Stimulated activated naive CD4-positive, alpha-beta T cell treated with Interleukin-2 at 50 U/mL for 16 hours (primary cell): ENCODE measurements at regions not wholly inside any gene's neighbourhood (a gene's known extent, or its start where the extent isn't known, plus 50 kb on each side); places are given as distances from the start of the nearest gene placed in this dataset.

Experiments
- DNase-seq: peaks from one replicate; lab custom pipeline; 2025; lab: John Stamatoyannopoulos, UW

DNA sequence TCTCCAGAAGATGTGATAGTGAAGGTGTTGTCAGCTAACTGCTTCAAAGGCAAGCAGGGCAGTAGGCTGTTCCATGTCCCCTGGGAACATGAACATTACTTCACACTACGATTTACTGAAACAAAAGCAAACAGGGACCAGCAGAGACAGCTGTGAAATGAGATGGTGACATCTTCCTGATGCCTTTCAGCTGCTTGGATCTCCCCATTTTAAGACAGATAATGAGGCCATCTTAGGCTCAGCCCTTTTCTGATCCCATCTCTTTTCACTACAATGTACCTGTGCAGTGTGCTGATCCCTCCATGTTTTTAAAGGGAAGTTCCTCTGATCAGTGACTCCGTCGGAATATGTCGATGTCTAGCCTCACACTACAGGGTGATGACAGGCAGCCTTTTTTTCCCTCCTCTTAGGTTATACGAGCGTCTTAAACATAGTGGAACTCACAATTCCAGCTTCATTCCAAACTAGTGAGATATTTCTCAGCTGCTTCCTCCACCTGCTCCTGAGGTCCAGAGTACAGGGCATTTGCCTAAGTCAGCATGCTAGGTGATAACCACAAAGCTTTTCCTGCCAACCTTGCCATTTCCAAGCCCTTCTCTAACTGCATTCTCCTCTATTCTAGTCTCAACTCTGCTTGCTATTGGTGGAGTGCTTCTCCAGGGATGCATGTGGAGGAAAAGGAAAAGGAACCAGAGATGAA, 87.6 kb upstream of the EGLN3 start:
- no peak for DNase-seq

DNA sequence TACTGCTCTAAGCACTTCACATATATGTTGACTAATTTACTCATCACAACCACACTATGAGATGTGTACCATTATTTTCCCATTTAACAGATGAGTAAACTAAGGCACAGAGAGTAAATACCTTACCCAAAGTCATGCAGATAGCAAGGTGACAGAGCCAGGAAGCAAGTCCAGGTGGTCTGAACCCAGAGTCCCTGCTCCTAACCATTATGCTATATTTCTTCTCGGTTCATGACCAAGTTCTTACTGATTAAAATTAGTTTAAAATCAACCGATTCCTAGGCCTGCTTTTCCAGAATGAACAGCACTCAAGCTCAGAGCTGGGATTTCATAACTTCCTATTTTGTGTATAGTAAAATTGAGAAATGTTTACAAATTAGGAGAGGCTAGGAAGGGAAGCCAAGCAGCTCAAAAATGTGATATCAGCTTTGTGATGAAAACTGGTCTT, 85.5 kb upstream of the EGLN3 start:
- DNase-seq = no peak

DNA sequence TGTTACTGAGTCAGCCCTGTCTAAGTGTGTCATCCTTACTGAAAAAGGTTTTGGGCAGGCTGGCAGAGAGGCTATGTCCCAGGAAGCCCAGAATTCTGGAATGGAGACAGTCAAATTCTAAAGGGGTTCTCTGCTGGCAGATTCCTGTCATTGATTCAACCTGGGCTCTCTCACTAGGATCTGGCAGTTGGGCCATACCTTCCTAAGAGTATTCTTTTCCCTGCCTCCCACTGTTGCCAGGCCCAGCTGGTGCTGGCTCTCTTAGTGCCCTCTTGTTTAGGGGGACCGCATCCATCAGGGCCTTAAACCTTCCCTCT, 85.0 kb upstream of the EGLN3 start:
- no peak for DNase-seq

DNA sequence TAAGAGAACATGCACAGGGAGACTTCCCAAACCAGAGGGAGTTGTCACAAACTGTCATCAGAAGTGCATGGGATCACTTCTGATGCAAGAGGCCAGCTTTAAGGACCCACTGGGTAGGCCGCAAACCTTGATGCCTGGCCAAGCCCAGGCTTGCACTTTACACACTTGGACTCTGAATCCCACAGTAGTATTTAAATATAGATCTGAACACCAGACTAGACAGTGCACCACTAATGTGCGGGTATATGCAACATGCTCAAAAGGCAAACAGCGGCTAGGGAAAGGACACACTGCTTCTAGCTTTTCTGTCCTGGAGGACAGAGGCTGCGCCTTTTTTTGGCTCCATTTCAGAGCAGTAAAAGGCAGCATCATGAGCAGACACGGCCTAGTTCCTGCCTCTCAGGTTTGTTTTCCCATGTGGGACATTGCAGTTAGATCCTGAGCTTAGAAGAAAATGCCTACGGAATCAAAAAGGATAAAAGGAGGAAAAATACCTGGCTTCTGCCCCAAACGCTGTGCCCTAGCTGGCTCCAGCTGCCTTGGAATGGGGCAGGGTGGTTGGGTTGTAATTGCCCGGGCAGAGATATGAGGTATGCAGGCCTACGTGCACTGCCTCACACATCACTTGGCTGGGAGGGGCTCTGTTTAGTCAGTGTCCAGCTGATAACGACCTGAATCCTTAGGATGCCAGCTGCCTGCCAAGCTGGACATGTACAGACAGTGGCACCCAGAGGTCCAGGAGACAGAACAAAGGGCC, 84.5 kb upstream of the EGLN3 start:
- no peak for DNase-seq

DNA sequence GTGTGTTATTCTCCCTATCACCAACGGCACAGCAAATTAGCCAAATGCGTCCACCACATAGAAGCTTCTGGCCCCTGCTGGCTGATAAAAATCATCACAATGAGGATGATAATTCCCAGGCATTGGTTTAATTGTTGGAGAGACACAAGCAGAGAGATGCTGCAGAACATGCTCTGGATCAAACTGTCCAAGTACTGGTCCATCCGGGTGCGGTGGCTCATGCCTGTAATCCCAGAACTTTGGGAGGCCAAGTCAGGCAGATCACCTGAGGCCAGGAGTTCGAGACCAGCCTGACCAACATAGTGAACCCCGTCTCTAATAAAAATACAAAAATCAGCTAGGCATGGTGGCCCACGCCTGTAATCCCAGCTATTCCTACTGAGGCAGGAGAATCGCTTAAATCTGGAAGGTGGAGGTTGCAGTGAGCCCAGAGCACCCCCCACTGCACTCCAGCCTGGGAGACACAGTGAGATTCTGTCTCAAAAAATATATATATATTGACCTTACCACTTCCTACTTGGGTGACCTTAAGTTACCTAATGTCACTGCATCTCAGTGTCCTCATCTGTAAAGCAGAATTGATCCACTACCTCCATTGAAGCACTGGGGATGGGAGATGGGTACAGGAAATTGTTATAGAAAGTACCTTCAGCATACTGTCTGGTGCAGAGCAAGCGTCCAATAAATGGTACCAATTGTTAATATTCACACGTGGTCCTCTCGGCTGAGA, 83.7 kb upstream of the EGLN3 start:
- no peak for DNase-seq

DNA sequence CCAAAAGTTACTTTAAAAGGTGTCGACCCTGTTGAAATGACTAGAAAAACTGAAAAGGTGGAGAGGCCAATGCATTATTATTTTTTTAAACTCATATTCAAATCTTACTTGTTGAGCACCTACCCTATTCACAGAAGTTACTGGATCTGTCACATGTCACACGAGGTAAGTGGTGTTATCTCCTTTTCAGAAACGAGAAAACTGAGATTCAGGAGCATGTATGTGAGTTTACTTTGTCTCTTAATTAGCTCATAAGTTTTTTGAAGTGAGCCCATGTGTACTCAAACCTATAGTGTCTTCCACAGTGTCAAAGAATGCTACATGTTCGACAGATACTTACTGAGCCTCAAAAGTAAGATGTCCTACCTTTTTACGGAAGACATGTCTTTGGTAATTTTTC, 81.8 kb upstream of the EGLN3 start:
- no peak for DNase-seq

DNA sequence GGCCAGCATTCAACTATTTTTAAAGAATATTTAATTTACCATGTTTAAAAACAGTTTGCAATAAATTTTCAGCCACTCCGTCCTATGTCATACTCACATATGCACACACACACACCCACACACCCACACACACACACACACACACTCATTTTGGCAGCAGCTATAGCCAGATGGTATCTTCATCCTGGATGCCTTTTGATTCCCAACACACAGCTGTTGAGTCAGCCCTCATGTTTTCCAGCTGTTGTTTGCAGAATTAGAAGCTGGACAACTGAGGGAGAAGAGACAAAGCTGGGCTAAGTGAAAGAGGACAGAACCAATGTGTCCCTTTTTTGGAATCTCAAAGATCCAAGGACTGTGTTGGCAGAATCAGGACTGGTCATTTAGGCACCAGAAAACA, 80.0 kb upstream of the EGLN3 start:
- DNase-seq = no peak

DNA sequence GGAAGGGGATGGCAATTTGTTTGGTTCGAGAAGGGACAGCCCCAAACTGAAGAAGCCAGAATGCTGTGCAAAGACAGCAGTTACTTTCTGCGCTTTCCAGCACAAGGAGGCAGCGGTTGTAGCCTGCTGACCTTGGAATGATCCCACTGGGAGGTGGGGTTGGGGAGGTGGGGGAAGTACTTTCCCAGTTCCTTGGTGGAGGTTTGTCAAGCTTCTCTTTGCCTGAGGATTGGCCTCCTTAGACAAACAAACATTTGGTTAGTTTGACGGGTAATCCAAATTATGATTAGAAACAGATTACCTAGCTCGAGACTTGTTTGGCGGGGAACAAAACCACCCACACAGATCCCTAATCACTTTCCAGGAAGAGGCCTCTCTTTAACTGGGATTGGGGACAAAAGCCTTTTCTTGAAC, 79.1 kb upstream of the EGLN3 start:
- DNase-seq = no peak

DNA sequence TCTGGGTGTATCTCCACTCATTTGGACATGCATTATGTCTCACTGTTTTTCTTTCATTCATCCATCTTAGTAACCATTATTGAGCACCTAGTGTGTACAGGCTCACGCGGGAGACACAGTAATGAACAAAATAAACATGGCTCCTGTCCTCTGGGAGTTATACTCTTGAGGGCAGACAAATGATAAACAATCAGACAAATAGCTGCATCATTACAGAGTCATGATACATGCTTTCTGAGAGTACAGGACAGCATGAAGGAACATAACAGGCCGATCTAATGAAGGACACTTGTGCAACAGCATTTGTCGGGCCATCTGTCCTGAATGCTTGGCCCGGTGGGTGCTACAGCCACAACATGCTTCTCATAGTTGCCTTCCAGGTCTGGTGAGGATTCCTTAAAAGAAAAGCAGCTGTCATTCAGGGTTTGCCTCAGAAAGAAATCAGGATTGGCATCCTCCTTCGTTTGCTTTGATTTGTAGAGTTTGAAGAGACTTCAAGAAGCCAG, 77.2 kb upstream of the EGLN3 start:
- no peak for DNase-seq

DNA sequence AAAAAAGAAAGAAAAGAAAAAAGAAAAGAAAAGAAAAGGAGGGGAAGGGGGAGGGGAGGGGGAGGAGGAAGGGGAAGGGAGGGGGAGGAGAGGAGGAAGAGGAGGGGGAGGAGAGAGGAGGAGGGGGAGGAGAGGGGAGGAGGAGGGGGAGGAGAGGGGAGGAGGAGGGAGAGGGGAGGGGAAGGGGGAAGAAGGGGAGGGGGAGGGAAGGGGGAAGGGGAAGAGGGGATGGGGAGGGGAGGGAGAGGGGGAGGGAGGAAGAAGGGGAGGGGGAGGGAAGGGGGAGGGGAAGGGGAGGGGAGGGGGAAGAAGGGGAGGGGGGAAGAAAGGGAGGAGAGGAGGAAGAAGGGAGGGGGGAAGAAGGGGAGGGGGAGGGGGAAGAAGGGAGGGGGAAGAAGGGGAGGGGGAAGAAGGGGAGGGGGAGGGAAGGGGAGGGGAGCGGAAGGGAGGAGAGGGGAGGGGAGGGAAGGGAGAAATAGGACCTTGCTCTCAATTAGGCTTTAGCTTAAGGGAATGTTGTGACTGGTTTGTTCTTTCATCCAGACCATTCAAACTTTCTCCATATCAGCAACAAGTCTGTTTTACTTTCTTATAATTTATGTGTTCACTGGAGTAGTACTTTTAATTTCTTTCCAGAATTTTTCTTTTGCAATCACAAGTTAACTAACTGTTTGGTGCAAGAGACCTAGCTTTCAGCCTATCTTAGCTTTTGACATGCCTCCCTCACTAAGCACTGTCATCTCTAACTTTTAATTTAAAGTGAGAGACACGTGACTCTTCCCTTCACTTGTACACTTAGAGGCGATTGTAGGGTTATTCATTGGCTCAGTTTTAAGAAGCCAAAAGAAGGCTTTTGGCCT, 76.5 kb upstream of the EGLN3 start:
- DNase-seq = no peak

DNA sequence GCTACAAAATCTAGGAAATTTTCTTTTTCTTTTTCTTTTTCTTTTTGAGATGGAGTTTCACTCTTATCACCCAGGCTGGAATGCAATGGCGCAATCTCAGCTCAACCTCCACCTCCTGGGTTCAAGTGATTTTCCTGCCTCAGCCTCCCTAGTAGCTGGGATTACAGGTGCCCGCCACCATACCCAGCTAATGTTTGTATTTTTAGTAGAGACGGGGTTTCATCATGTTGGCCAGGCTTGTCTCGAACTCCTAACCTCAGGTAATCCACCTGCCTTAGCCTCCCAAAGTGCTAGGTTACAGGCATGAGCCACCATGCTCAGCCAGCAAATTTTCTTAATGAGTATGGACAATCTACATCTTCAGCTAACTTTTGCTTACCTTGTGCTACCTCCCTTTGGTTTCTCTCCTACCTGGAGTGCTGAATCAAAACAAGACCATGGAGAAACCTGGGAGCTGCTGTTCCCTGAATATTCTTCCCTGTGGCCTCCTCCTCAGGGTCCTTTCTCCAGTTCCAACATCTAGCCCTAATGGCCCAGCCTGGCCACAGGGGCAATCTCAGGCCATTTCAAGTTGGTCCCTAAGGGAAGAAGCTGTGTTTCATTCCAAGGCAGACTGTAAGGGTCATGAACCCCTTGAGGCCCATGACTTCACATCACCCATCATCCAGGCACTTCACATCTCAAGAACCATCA, 74.6 kb upstream of the EGLN3 start:
- no peak for DNase-seq

DNA sequence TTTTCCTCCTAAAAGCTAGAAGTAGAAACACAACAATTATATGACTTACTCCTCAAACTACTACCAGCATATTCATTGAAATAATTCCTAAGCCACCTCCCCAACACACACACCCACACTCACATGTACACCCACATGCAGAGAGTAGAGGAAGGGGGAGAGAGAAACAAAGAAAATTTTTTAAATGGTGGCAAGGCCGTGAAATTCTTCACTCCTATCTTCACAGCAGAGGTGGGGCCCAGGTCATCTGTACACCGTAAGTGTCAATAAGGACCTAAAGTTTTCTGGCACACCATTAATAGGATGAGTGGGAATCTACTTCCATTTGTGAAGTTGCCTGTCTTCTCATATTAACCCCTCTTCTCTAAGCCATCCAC, 73.9 kb upstream of the EGLN3 start:
- DNase-seq = no peak

DNA sequence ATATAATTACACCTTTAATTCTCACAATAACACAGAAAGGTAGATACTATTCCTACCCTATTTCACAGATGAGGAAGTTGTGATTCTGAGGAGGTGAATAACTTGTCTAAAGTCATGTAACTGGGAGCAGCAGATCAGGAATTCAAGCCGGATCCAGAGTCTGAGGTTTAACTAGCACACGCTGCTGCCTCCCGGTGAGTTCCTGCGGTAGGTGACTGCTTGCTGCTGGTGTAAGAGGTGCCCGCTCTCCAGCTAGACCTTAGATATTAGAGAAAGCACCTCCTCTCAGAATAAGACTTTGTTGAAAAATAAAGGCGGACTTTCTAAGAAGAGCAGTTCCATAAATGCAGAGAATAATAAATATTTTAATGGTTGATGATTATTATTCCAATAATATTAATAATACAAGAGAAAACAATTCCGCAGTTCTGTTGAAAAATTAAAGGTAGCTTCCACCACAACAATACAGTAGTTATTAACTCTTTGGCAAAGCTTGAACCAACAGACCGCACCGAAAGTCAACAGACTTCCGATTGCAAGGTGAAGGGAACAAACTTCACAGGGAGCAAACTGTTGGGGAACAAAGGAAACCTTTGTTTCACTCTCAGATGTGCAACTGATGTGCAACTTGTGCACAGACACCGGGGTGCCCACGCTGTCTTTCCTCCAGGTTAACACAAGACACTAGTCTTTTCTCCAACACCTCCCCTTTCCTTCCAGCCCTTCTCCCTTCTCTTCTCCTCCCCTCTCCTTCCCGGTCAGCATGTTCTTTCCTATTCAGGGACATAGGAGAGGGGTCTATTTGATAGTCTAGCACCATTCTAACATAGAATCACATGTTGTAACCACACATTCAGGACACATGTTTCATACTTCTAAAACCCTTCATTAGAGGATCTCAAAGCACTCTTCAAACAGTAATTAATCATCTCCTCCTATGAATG, 73.2 kb upstream of the EGLN3 start:
- no peak for DNase-seq

DNA sequence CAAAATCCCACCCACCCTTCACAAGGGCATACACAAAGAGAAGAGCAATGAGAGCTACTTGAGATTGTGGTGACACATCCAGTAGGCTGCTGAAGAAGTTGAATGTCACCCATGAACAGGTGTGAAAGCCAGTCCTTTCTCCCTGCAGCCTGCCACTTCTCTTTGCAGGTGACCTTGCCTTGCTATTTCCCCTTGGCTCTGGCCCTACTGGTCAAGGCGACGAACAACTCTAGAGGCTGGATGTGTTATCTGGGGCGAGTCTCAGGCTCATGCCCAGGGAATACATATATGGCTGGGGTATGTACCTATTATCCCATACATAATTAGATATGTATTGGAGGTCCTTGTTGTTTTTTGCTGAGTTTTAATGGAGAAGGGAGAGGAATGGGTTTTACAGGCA, 70.2 kb upstream of the EGLN3 start:
- no peak for DNase-seq

DNA sequence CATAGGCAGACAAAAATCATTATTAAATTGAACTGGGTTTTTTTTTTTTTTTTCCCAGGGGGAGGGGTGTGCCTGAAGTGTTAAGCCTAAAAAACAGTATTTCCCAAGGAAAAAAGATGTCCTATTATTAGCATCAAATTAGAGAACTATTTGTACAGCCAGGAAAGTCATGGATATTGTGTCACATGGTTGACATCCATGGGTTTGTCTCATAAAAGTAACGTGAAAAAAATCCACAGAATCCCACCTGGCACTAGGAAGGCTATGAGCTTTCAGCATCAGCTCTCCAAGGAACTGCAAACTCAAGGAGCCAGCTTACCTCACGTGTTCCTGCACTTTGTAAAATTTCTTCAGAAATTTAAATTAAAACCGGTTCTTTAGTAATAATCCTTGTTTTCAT, 69.1 kb upstream of the EGLN3 start:
- DNase-seq = no peak

DNA sequence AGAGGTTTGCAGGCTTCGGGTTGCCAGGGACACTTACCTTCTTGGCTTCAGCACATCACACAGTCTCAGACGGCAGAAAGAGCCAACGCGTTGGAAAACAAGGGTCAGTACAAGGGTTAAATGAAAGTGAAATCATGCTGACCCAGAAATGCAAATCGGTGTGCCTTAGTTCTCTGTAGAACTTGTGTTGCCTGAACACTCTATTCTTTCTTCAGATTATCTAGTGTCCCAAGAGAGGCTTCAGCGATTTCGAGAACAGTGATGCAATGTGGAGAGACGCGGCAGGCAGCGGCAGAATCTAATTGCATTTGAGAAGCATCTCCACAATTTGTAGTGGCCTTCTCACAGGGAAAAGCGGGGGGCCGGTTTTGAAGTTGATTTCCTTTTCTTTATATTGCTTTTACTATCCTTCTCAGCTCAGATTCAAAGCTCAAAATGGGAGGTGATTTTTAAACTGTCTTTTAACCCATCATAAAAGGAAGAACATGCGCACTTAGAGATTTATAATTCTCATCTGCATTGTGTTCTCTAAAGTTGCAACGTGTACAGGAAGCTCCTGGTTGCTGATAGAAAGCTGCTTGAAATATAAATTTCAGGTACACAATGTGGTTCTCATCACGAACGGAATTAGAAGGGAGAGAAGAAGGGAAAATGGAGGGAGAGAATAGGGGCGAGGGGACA, 67.8 kb upstream of the EGLN3 start:
- DNase-seq = peak; percentile 10

DNA sequence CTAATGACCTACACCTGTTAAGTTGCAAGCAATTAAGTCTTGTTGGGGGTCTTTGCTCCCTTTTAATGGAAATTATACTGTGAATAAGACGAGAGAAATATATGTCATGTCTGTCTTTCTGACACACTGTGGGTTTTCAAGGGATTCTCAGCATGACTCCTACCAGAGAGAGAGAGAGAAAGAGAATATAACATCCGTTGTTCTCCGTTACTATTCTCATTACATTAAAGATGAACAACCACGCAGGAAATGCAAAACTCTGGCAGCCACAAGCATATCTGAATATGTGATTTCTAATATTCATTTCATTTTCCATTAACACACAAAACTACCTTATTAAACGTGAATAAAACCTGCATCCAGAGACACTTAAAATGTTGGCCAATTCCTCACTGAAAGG, 67.3 kb upstream of the EGLN3 start:
- DNase-seq = no peak

DNA sequence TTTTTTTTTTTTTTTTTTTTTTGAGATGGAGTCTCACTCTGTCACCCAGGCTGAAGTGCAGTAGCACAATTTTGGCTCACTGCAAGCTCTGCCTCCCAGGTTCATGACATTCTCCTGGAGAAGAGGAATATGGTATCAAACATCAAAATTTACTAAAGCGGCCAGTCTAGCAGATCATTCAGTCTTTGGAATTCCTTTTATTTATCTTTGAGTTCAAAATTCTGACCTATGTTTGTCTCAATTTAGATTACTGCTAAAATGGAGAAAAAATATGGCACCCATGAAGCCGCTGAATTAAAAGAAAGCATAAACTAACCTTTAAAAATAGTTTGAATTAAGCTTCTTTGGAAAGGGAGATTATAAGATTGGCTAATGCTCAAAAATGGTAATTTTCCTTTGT, 64.5 kb upstream of the EGLN3 start:
- no peak for DNase-seq

DNA sequence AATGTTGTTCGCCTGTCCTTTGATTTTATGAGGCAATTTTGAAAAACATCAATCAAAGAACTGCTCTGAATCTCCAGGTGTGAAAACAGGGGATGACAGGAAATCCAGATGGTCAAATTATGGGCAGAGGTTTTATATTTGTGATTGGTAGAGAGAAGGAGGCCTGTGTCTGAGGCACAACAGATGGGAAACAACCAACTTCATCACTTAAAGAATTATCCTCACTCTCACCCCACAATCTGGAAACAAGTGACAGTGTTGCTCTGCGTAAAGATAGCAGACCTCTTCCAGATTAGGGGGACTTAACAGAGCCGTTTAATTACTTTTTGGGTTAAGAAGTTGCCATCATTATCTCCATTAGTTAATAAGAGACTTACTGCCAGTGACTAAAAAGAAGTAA, 64.1 kb upstream of the EGLN3 start:
- no peak for DNase-seq

DNA sequence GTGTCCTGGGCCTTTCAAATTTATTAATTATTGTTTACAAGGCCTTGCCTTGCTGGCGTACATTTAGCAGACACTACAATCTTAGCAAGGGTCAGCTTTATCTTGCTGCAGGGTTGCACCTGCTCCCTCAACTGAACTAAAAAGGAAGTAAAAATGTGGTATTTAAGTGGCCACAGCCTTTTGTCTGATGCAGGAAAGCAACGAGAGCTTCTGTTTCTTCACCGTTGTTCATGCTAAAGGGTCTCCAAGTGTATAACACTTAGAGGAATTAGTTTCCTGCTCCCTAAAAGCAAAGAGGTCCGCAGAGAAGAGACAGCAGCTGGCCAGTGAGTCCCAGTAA, 62.8 kb upstream of the EGLN3 start:
- DNase-seq = no peak
